Epithelial cell of proximal tubule (primary cell): ENCODE measurements at regions not wholly inside any gene's neighbourhood (a gene's known extent, or its start where the extent isn't known, plus 50 kb on each side); places are given as distances from the start of the nearest gene placed in this dataset.

Experiments used
- DNase-seq: peaks from one replicate; pipeline ENCODE4 v3.0.0-alpha.2; 2011; ENCODE audit warnings: low read depth
- H3K4me3 ChIP-seq: 2 replicates; pipeline ENCODE4 v1.5.1; 2011; ENCODE audit warnings: low read depth, mild to moderate bottlenecking, low read length
- CTCF ChIP-seq: conservative IDR thresholded peaks from 2 replicates; pipeline ENCODE4 v1.5.1; 2012; ENCODE audit warnings: low read depth, mild to moderate bottlenecking, low read length

GRCh38 chr1:71269179-71269578 lies 188.3 kb upstream of the ZRANB2 start:
- DNase-seq, result no peak
- TF ChIP-seq CTCF, result no peak
- H3K4me3 ChIP-seq, result no peak overlapping the region

GRCh38 chr1:71267220-71267619 lies 186.4 kb upstream of the ZRANB2 start:
- no peak overlapping the region for H3K4me3 ChIP-seq
- no peak for DNase-seq
- TF ChIP-seq CTCF, result no peak

GRCh38 chr1:71264039-71264438 lies 183.2 kb upstream of the ZRANB2 start:
- no peak overlapping the region for H3K4me3 ChIP-seq
- TF ChIP-seq CTCF, result no peak
- DNase-seq, result no peak

GRCh38 chr1:71262970-71263369 lies 182.1 kb upstream of the ZRANB2 start:
- no peak overlapping the region for H3K4me3 ChIP-seq
- no peak for DNase-seq
- TF ChIP-seq CTCF, result no peak

- TF ChIP-seq CTCF, result no peak
- no peak overlapping the region for H3K4me3 ChIP-seq
- no peak for DNase-seq
Observed at GRCh38 chr1:71252900-71253299, 172.1 kb upstream of the ZRANB2 start.

- TF ChIP-seq CTCF, result no peak
- DNase-seq, result no peak
- no peak overlapping the region for H3K4me3 ChIP-seq
Observed at GRCh38 chr1:71245246-71245645, 164.4 kb upstream of the ZRANB2 start.

- no peak for DNase-seq
- TF ChIP-seq CTCF, result no peak
Observed at GRCh38 chr1:71242239-71242638, 161.4 kb upstream of the ZRANB2 start.

More at GRCh38 chr1:71242239-71242638, 161.4 kb upstream of the ZRANB2 start:
- H3K4me3 ChIP-seq, result no peak overlapping the region
